ENCODE measurements at regions not wholly inside any gene's neighbourhood (a gene's known extent, or its start where the extent isn't known, plus 50 kb on each side); places are given as distances from the start of the nearest gene placed in this dataset.

DNA sequence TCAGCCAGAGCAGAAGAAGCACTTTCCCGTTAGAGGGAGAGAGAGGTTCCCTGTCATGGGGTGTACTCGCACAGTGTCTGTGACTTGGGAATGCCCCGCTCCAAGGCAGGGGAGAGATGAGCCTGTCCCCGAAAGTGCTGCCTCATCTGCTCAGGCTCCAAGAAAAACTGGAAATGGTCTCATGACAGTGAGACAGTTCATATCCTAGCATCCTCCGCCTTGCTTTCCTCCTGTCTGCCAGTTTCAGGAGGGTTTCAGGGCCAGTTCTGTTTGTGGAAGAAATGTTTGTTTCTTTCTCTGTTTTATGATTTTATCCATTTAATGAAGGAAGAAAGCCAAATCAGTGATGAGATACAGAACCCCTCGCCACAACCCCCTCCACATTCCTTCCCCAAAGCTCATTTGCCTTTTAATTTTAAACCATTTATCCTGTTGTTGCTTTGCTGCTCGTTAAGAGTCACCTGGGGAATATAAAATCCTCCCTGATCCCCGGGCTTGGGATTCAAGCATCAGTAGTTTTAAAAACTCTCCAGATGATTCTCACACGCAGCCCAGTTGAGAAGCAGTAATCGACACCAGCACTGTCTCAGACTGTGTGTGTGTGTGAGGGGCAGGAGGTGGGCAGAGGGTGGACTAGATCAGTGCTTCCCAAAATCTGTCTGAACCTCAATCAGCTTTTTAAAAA, 144.6 kb upstream of the UBL3 start:
- no peak for DNase-seq

GRCh38 chr13:29993716-29994488, 143.5 kb upstream of the UBL3 start:
- no peak for DNase-seq

DNA sequence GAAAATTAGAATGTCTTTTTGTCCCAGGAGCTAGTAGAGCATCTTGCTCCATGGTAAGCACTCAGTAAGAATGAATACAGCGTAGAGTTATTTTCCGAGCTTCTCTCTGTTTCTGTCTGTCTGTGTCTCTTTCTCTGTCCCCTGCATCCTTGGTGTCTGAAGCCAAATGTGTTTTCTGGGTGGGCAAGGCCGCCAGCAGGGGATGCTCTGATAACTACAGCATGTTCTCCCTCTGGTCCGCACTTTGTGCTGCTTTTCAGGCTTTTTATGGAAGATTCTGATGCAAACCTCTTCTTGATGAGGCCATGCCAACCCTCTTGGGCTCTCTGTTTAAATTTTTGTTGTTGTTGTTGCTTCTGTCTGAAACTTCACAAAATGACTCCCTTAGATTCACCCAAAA, 142.8 kb upstream of the UBL3 start:
- no peak for DNase-seq

GRCh38 chr13:29991343-29991742, 140.9 kb upstream of the UBL3 start:
- DNase-seq, result no peak

DNA sequence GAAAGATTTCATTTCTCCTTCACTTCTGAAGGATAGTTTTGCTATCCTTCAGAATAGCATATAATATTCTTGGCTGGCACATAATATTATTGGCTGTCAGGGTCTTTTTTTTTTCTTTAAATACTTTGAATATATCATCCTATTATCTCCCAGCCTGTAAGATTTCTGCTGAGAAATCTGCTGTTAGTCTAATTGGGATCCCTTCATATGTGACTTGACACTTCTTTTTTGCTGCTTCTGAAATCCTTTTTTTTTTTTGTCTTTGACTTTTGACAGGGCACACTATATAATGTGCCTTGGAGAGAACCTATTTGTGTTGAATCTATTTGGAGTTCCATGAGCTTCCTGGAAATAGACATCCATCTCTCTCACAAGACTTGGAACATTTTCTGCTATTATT, 136.9 kb upstream of the UBL3 start:
- DNase-seq, result no peak

DNA sequence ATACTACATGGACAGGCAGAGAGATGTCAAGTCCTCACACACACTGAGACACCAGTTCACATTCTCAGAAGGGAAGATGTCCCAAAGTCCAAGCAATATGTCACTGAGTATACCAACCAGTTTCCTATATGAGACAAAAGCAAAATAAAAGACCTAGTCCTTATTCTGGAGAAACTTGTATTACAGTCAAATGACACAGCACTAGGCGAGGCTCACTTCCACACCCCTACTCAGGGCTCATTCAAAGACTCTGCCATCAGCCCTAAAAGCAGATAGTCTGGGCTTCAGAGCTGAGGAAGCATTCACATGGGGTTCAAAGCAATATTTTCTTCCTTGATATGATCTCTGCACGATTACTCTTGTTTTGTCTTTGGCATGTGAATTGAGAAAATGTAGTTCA, 129.9 kb upstream of the UBL3 start:
- DNase-seq, result no peak

GRCh38 chr13:29978211-29978610, 127.8 kb upstream of the UBL3 start:
- no peak for DNase-seq

DNA sequence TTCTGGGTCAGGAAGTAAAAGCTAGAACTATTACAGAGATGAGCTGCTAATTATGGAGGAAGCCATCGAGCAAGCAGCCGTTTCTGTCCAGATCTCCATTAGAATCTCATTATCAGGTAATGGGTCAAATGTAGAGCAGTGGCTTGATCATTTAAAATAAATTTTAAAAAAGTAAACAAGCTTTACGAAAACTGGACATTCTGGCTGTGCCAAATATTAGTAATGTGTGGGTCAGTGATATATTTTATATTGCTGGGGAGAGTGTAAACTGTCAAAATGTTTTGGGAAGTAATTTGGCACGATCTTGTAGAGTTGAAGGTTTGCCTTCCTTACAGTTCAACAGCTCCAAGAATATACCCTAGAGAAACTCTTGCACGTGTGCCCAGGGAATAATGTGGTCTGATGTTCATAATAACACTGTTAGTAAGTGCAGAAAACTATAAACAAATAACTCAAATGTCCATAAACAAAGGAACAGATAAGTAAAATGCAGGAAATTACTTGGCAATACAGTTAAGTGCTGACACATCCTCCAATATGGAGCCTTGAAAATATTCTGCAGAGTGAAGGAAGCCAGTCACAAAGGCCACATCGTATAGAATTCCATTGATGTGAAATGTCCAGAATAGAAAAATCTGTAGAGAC, 127.2 kb upstream of the UBL3 start:
- DNase-seq, result no peak

DNA sequence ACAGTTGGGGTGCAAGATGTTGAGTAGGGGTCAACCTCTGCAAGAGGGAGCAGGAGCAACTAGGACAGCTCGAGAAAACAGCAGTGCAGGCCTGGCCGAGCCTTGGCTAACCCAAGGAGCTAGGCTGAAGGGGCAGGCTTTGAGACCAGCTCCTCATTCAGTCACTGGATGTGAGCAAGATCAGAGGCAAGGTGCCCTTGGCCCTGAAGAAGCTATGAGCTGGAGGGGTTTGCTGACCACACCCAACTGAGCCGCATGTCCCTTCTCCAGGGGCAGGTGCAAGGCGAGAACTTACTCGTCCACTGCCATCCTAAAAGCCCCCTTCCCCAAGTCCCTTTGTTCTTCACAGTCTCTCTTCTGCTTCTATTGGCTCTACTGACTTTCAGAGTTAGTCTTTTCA, 126.1 kb upstream of the UBL3 start:
- no peak for DNase-seq

DNA sequence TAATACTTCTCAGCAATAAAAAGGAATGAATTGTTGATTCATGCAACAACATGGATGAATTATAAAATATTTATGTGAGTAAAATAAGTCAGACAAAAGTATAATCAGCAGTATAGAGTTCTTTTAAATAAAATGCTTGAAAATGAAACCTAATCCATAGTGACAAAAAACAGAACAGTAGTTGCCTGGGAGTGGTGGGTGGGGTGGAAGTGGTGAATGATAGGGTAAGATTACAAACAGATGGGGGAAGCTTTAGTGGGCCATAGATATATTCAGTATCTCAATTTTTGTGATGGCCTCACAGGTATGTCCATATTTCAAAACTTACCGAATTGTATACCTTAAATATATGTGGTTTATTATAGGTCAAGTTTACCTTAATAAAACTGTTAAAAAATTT, 124.9 kb upstream of the UBL3 start:
- DNase-seq, result no peak

DNA sequence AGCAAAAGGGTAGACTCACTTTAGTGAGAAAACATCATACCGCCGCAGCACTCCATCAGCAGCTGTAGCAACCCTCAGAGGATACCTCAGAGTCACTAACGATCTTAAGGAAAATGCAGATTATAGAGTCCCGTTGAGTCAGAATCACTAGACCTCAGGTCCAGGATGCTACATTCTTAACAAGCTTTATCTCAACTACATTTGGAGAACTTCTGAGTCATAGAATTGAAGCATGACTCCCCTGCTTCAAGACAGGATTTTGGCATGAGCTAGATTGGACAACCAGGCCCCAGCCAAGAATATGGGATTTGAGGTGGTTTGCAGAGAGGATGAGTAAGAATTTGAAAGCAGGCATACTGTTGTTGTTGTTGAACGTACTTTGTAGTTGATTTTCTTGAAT, 118.9 kb upstream of the UBL3 start:
- no peak for DNase-seq

- no peak for DNase-seq
Measured at GRCh38 chr13:29964181-29964845, 113.9 kb upstream of the UBL3 start.

DNA sequence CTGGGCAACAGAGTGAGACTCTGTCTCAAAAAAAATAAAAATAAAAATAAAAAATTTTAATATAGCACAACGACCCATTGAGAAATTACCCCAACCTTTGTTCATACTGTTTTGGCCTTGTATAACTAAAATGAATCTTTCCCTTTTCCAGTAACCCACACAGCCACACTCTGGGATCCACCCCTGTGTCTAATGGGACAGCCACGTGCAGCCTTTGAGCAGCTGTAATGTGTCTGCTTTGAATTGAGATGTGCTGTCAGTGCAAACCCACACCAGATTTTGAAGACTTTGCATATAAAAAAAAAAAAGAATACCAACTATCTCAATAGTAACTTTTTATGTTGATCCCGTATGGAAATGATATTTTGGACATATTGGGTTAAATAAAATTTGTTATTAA, 112.7 kb upstream of the UBL3 start:
- DNase-seq, result no peak

DNA sequence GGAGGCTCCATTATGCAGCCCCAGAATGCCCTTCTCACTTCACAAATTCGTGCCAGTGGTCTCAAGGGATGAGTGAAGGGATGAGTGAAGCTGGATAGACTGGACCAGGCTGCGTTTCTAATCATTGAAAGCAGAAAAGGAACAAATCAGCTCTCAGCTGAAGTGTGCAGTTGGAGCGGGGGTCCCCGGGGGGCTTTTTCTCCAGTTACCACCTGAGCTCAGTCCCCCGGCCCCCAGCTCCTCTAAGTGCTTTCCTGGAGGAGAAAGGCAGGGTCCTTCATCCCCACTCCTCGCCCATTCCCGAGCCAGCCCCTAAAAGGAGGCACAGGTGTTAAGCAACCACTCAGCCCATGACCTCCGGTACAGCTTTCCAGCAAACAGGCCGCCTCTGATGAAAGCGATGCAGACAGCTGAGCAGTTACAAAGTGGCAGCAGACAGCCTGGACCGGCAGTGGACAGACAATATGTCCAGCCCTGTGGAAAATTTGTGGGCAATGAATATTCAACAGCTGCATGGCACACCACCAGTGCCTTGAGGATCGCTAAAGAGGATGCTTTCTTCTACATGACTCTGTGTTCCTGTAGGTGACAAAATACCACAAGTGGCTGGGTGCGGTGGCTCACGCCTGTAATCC, 110.7 kb upstream of the UBL3 start:
- DNase-seq, result no peak

- no peak for DNase-seq
Measured at GRCh38 chr13:29959603-29960002, 109.2 kb upstream of the UBL3 start.

DNA sequence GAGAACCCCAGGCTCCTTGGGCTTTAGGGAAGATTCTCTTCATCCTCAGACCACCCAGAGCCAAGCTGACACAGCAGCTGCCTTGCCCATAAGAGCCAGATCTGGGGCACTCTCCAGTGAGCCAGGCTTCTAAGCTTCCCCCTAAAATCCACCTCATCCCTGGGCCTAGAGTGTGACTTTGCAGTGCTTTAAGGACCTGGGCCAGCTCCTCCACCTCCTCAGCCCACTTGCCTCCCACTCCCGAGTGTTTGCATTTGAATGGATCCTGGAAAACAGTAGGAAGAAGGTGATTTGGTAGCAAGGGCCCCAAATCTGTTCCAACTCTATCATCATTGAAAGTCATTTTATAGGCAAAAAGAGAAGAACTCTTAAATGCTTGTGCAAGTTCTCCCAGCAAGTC, 108.7 kb upstream of the UBL3 start:
- no peak for DNase-seq

DNA sequence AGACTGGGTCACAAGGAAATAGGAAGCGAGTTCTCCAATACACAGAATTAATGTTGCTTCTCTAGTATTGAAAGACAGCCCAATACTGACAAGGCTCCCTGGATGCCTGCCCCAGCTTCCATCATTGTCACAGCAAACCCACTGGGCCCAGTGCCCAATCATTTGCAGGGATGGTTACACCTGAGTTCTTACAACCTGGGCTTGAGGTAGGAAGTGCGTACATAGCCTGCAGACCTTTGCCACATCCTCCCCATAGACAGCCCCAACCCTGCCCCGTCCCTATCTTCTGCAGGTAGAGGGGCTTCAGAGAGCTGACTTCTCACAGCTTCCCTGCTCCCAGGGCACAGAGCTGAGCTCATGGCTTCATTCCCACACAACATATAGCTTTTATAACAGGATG, 108.1 kb upstream of the UBL3 start:
- DNase-seq, result no peak

DNA sequence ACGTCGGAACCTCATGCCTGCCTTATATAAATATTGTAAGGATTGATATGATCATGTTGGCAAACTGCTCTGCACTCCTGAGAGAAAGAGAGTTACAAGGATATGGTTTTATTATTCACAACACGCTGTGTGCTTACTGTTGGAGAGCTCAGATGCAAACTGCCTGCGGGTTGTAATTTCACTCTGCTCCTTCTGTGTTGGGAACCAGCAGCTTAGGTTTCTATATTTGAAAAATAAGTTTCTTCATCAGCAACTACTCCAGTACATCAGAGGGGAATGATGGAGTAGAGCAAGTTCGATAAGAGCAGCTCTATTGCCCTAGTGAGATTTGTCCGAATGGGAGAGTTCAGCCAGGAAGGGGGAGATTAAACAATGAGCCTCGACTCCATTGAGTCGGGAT, 106.9 kb upstream of the UBL3 start:
- DNase-seq, result no peak

DNA sequence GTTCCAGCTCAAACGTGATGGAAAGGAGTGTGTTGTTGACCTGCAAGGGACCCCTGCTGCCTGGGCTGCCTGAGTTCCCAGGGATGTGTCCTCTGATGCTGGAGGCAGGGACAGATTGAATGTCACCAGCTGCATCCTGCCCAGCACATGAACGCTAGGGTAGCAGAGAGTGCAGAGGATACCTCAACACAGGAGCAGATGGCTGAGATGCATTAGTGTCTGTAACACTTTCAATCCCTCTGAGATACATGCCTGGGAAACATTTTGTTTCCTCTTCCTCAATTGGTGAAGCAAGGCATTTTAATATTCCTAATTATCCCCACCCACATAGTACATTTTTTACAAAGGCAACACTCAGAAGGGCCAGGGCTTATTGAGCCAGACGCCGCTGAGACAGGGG, 106.4 kb upstream of the UBL3 start:
- no peak for DNase-seq

DNA sequence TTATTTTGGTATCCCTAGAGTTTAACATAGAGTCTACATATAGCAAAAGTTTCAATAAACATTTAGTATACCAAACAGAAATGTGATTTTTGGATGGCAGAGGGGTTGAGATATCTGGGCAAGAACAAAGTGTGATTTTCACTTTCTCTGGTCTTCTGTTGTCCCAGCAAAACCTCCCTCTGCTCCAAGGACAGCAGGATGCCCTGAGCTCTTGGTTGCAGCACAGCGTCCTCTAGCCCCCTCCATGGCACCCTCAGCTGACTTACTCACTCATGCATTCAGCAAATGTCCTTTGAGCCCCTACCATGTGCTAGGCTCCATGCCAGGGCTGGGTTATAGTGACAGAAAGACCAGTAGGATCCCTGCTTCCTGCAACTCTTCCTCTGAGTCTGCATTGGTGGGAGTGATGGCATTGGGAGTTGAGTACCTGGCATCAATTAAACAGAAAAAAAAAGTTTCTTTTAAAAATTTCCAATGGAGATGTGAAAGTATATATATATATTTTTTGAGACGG, 104.8 kb upstream of the UBL3 start:
- DNase-seq, result no peak

- DNase-seq, result peak; percentile 41
Measured at GRCh38 chr13:29954082-29955028, 103.9 kb upstream of the UBL3 start.

- no peak for DNase-seq
Measured at GRCh38 chr13:29953542-29953941, 103.1 kb upstream of the UBL3 start.

Data from activated naive CD4-positive, alpha-beta T cell treated with Interleukin-2 at 50 U/mL for 16 hours (primary cell).